Epithelial cell of esophagus (primary cell): ENCODE measurements at regions not wholly inside any gene's neighbourhood (a gene's known extent, or its start where the extent isn't known, plus 50 kb on each side); places are given as distances from the start of the nearest gene placed in this dataset.
A peak's percentile ranks its signal among the peaks of the same experiment; 100 is the strongest.

Experiments
- DNase-seq: peaks from one replicate; pipeline ENCODE4 v3.0.0; 2010; ENCODE audit warnings: low read depth
- H3K4me3 ChIP-seq: 2 replicates; pipeline ENCODE4 v1.5.1; 2011; ENCODE audit warnings: mild to moderate bottlenecking, low read length, control low read depth
- CTCF ChIP-seq: IDR thresholded peaks from 2 replicates; pipeline ENCODE4 v1.5.1; 2011; ENCODE audit warnings: low read depth, mild to moderate bottlenecking, low read length, control low read depth, inconsistent platforms; ENCODE audit not compliant: insufficient read depth; ENCODE audit errors: missing control alignments

DNA sequence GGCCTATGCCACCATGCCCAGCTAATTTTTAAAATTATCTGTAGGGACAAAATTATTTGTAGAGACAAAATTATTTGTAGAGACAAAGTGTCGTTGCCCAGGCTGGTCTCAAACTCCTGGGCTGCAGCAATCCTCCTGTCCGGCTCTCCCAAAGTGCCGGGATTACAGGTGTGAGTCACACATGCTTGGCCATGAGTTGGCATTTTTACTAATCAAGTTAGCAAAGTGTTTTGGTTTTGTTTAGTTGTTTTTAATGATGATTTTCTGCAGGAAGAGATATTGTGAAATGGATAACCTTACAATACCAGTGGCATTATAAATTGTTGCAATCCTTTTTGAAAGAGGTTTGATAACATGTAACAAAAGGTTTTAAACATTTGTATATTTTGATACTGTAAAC is 65.3 kb upstream of the MAGI3 start:
- no peak for TF ChIP-seq CTCF
- DNase-seq: peak; percentile 85

GRCh38 chr1:113326976-113327375 is 63.3 kb upstream of the MAGI3 start:
- peak; percentile 69 for DNase-seq
- TF ChIP-seq CTCF: no peak
- no peak overlapping the region for H3K4me3 ChIP-seq

More for the DNA sequence above, 65.3 kb upstream of the MAGI3 start:
- no peak overlapping the region for H3K4me3 ChIP-seq

DNA sequence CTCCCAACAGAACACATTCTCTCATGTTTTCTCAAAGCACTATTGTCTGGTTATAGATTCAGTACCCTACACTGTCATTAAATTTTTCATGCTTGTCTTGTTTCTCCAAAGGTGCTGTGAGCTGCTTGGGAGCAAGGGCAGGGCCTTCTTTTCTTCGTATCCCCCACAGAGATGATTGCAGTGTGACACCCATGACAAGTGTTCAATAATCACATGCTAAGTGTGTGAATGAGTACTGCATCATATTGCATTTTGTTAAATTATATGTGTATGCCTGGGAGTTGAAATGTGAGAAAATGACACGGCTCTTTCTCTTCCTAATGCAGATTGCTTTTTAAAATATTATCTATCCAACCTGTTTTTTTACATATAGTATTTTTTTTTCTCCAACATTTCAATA is 57.3 kb upstream of the MAGI3 start:
- TF ChIP-seq CTCF: no peak
- no peak overlapping the region for H3K4me3 ChIP-seq
- DNase-seq: no peak

DNA sequence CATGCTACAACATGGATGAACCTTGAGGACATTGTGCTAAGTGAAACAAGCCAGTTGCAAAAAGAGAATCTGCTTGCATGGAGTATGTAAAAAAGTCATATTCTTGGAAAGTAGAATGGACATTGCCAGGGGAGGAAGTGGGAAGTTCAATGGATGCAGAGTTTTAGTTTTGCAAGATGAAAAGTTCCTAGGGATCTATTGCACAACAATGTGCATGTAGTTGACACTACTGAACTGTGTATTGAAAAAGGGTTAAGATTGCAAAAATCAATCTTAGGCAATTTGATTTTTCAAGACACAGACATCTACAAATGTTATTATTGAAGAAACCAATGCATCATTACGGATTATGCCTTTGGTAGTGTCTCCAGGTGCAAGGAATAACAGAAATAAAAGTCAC is 50.3 kb upstream of the MAGI3 start:
- H3K4me3 ChIP-seq: no peak overlapping the region
- TF ChIP-seq CTCF: no peak
- no peak for DNase-seq
